ENCODE measurements at regions not wholly inside any gene's neighbourhood (a gene's known extent, or its start where the extent isn't known, plus 50 kb on each side); places are given as distances from the start of the nearest gene placed in this dataset.

GRCh38 chr16:35492225-35492624 is 2032.8 kb downstream of the TP53TG3F start:
- TF ChIP-seq CTCF (conservative IDR thresholded peaks at IDR 0.05; ENCODE audit: low read depth, low read length) (no peak), EZH2 (IDR thresholded peaks at IDR 0.05; ENCODE audit: low read length, unreplicated experiment) (no peak)

All from PC-3 (cell line).